Neural cell (in vitro differentiated cells): ENCODE measurements at regions not wholly inside any gene's neighbourhood (a gene's known extent, or its start where the extent isn't known, plus 50 kb on each side); places are given as distances from the start of the nearest gene placed in this dataset.

Experiments
- H2AFZ ChIP-seq: fragments of 200-600, 300-800 bp; sonication (generic), shearing (Covaris generic); 2 replicates; pipeline ENCODE4 v1.6.0; 2014; ENCODE audit warnings: low read depth, mild to moderate bottlenecking, antibody characterized with exemption, low read length, moderate library complexity
- H3F3A ChIP-seq: fragments of 200-600 bp; shearing (Covaris generic); 2 replicates; pipeline ENCODE4 v1.6.1; 2016; ENCODE audit warnings: mild to moderate bottlenecking, moderate library complexity, mixed read lengths, antibody characterized with exemption, low read length; ENCODE audit not compliant: insufficient read depth, poor library complexity, severe bottlenecking
- H3K27ac ChIP-seq: fragments of 200-600, 300-800 bp; sonication (generic), shearing (Covaris generic); 2 replicates; pipeline ENCODE4 v1.5.1; 2014; ENCODE audit warnings: mild to moderate bottlenecking, low read length, moderate library complexity
- H3K27me3 ChIP-seq: fragments of 300-800, 200-600 bp; sonication (generic), shearing (Covaris generic); 2 replicates; pipeline ENCODE4 v1.6.0; 2014; ENCODE audit warnings: mild to moderate bottlenecking, low read depth, low read length, moderate library complexity; ENCODE audit not compliant: insufficient read depth
- H3K36me3 ChIP-seq: fragments of 300-800, 200-600 bp; sonication (generic), shearing (Covaris generic); 2 replicates; pipeline ENCODE4 v1.5.1; 2014; ENCODE audit warnings: mild to moderate bottlenecking, antibody characterized with exemption, low read length, moderate library complexity; ENCODE audit not compliant: insufficient read depth
- H3K4me2 ChIP-seq: fragments of 300-800, 200-600 bp; sonication (generic), shearing (Covaris generic); 2 replicates; pipeline ENCODE4 v1.6.0; 2014; ENCODE audit warnings: mild to moderate bottlenecking, low read length
- H3K4me3 ChIP-seq: fragments of 300-800, 200-600 bp; sonication (generic), shearing (Covaris generic); 2 replicates; pipeline ENCODE4 v1.5.1; 2014; ENCODE audit warnings: mild to moderate bottlenecking, low read length, moderate library complexity
- H3K79me2 ChIP-seq: fragments of 200-600 bp; shearing (Covaris generic); replicated peaks from 2 replicates; pipeline ENCODE4 v1.6.0; 2014; ENCODE audit warnings: mild to moderate bottlenecking, low read length, moderate library complexity; ENCODE audit not compliant: insufficient read depth
- H3K9ac ChIP-seq: fragments of 300-800, 200-600 bp; sonication (generic), shearing (Covaris generic); 2 replicates; pipeline ENCODE4 v1.6.1; 2016; ENCODE audit warnings: mild to moderate bottlenecking, low read length, mixed read lengths
- H3K9me2 ChIP-seq: fragments of 200-600 bp; shearing (Covaris generic); 2 replicates; pipeline ENCODE4 v1.6.1; 2016; ENCODE audit warnings: mild to moderate bottlenecking, low read length, mixed read lengths; ENCODE audit not compliant: insufficient read depth
- H3K9me3 ChIP-seq: fragments of 200-600, 300-800 bp; sonication (generic), shearing (Covaris generic); 2 replicates; pipeline ENCODE4 v1.6.1; 2016; ENCODE audit warnings: mild to moderate bottlenecking, mixed run types, low read length, moderate library complexity, mixed read lengths
- H4K20me1 ChIP-seq: fragments of 200-600 bp; shearing (Covaris generic); 2 replicates; pipeline ENCODE4 v1.6.1; 2016; ENCODE audit warnings: mild to moderate bottlenecking, mixed run types; ENCODE audit not compliant: insufficient read depth
- CTCF ChIP-seq: fragments of 450-650 bp; IDR thresholded peaks from 2 replicates; pipeline ENCODE4 v1.5.1; 2014; ENCODE audit warnings: antibody characterized with exemption, mild to moderate bottlenecking, moderate library complexity; ENCODE audit not compliant: poor library complexity, severe bottlenecking
- EP300 ChIP-seq: fragments of 450-650 bp; conservative IDR thresholded peaks from 2 replicates; pipeline ENCODE4 v1.6.1; 2014; ENCODE audit warnings: antibody characterized with exemption, mild to moderate bottlenecking, moderate library complexity; ENCODE audit not compliant: poor library complexity, severe bottlenecking
- EZH2 ChIP-seq: fragments of 200-600, 300-800 bp; shearing (Covaris generic), sonication (generic); IDR thresholded peaks from 2 replicates; pipeline ENCODE4 v1.6.1; 2014; ENCODE audit warnings: antibody characterized with exemption, low read length, borderline replicate concordance, mild to moderate bottlenecking; ENCODE audit not compliant: insufficient read depth, poor library complexity, severe bottlenecking
- MXI1 ChIP-seq: fragments of 450-650 bp; conservative IDR thresholded peaks from 2 replicates; pipeline ENCODE4 v1.6.1; 2014; ENCODE audit warnings: antibody characterized with exemption, mild to moderate bottlenecking; ENCODE audit not compliant: poor library complexity, severe bottlenecking
- POLR2AphosphoS5 ChIP-seq: IDR thresholded peaks from 2 replicates; pipeline ENCODE4 v1.6.1; 2012
- RAD21 ChIP-seq: fragments of 450-650 bp; conservative IDR thresholded peaks from 2 replicates; pipeline ENCODE4 v1.6.1; 2014; ENCODE audit warnings: antibody characterized with exemption, mild to moderate bottlenecking, moderate library complexity
- REST ChIP-seq: IDR thresholded peaks from 2 replicates; pipeline ENCODE4 v1.6.1; 2012; ENCODE audit warnings: borderline replicate concordance
- SMC3 ChIP-seq: fragments of 450-650 bp; conservative IDR thresholded peaks from 2 replicates; pipeline ENCODE4 v1.6.1; 2014; ENCODE audit warnings: antibody characterized with exemption, mild to moderate bottlenecking, moderate library complexity; ENCODE audit not compliant: poor library complexity
- TAF1 ChIP-seq: IDR thresholded peaks from 2 replicates; pipeline ENCODE4 v1.6.1; 2012; ENCODE audit warnings: low read depth

DNA sequence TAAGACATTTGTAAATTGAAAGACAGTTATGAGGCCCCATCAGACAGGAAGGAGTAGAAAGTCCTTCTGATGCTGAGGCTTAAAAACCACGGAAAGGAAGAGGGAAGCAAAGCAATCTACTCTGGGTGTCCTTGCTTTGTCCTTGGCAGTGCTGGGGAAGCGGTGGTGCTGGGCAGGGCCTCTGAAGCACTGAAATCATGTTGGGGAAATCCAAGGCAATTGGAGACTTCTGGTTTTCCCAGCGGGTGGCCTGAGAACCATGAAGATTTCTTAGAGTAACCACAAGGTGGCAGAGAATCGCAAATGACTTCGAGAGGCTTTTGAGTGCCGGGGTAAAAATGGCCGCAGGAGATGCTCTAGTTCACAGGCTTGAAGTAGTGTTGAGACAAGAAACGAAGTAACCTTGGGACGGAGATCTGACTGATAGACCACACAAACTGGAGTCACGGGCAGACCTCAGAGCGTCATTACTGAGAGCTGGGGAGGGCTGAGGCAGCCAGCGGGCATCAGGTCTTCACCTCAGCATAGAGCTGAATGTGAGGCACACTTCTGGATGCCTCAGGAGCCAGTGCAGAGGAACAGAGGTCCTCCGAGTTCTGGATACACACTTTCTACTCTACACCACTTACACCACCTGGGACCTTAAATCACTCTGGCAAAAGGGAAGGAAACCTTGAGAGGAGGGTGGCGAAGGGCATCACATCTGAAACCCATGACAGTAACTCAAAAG lies 130.7 kb upstream of the GPRIN3 start:
- Histone ChIP-seq H3K79me2 (no peaks in the 10 kb centered on the region), H3K9ac (no peak overlapping the region), H3K36me3 (no peaks in the 10 kb centered on the region), H3K4me2 (no peak overlapping the region), H3K4me3 (no peak overlapping the region), H3F3A (no peaks in the 10 kb centered on the region), H4K20me1 (no peaks in the 10 kb centered on the region), H3K27me3 (no peaks in the 10 kb centered on the region), H3K27ac (no peak overlapping the region), H3K9me3 (no peaks in the 10 kb centered on the region), H3K9me2 (no peaks in the 10 kb centered on the region), H2AFZ (no peak overlapping the region)
- no peak for TF ChIP-seq EZH2
- TF ChIP-seq CTCF = no peak
- TF ChIP-seq EP300 = no peak
- no peak for TF ChIP-seq RAD21
- no peak for TF ChIP-seq REST
- no peak for TF ChIP-seq TAF1
- no peak for TF ChIP-seq SMC3
- no peak for TF ChIP-seq POLR2AphosphoS5
- no peak for TF ChIP-seq MXI1

- Histone ChIP-seq H2AFZ (no peak overlapping the region), H3K9me3 (no peaks in the 10 kb centered on the region), H3K4me3 (no peak overlapping the region), H3K9ac (no peak overlapping the region), H3K9me2 (no peaks in the 10 kb centered on the region), H3K27me3 (no peaks in the 10 kb centered on the region), H3K79me2 (no peaks in the 10 kb centered on the region), H4K20me1 (no peaks in the 10 kb centered on the region), H3K4me2 (no peak overlapping the region), H3K27ac (no peak overlapping the region), H3F3A (no peaks in the 10 kb centered on the region), H3K36me3 (no peaks in the 10 kb centered on the region)
- TF ChIP-seq SMC3 (peak; percentile 85), EP300 (no peak), CTCF (peak; percentile 84), RAD21 (peak; percentile 85), TAF1 (no peak)
Observed at GRCh38 chr4:89434364-89434988, 126.9 kb upstream of the GPRIN3 start.
